BJ (cell line): ENCODE measurements at regions not wholly inside any gene's neighbourhood (a gene's known extent, or its start where the extent isn't known, plus 50 kb on each side); places are given as distances from the start of the nearest gene placed in this dataset.
A peak's percentile ranks its signal among the peaks of the same experiment; 100 is the strongest.

Source experiments
- CTCF ChIA-PET: fragments of 350-600 bp; formaldehyde crosslinking; extraction: SDS; loops from one replicate; lab custom pipeline; 2021; ENCODE audit warnings: antibody characterized with exemption, inconsistent platforms; lab: Yijun Ruan, JAX
- POLR2A ChIA-PET: fragments of 300-600 bp; sonication (Branson Sonifier 250); formaldehyde crosslinking; extraction: SDS; loops from one replicate; lab custom pipeline; 2021; ENCODE audit warnings: antibody characterized with exemption; lab: Charles Lee
- DNase-seq: peaks from one replicate; pipeline ENCODE4 v3.0.0-alpha.2; 2011; ENCODE audit warnings: low read depth
- H3K27me3 ChIP-seq: 2 replicates; pipeline ENCODE4 v1.6.0; 2011; ENCODE audit warnings: low read length; ENCODE audit not compliant: control insufficient read depth, insufficient read depth
- H3K36me3 ChIP-seq: 2 replicates; pipeline ENCODE4 v1.5.1; 2011; ENCODE audit warnings: low read length; ENCODE audit not compliant: control insufficient read depth, insufficient read depth
- H3K4me3 ChIP-seq: 2 replicates; pipeline ENCODE4 v1.5.1; 2011; ENCODE audit warnings: low read depth, mild to moderate bottlenecking, control low read depth, low read length
- CTCF ChIP-seq: IDR thresholded peaks from 2 replicates; pipeline ENCODE4 v1.5.1; 2011; ENCODE audit warnings: low read depth, mild to moderate bottlenecking, control low read depth, inconsistent platforms, low read length, moderate library complexity; ENCODE audit not compliant: insufficient read depth

GRCh38 chr11:119481667-119482400 lies 58.9 kb upstream of the THY1 start:
- CTCF ChIA-PET = interaction anchor here (0.6 to 4.2 kb wide), 11 partner anchors 12 to 829 kb away, joined by 3 to 45 read pairs (median 3); no protein-coding TSS in a partner anchor
- no peak for DNase-seq
- TF ChIP-seq CTCF = no peak
- H3K36me3 ChIP-seq = no peaks in the 10 kb centered on the region
- POLR2A ChIA-PET = no interaction called here
- no peak overlapping the region for H3K4me3 ChIP-seq
- peaks cover 7% of the 10 kb centered on the region for H3K27me3 ChIP-seq

- TF ChIP-seq CTCF = peak; percentile 98
- Histone ChIP-seq H3K4me3 (no peak overlapping the region), H3K27me3 (peaks cover 7% of the 10 kb centered on the region), H3K36me3 (no peaks in the 10 kb centered on the region)
- peak; percentile 44 for DNase-seq
- POLR2A ChIA-PET = no interaction called here
- CTCF ChIA-PET = interaction anchor here (0.7 to 4.2 kb wide), 25 partner anchors 22 to 628 kb away, joined by 3 to 45 read pairs (median 4); partner anchors contain the start of genes NECTIN1 and USP2
These were observed 58.2 kb upstream of the THY1 start for GRCh38 chr11:119481021-119481666.

- H3K36me3 ChIP-seq = no peaks in the 10 kb centered on the region
- TF ChIP-seq CTCF = no peak
- no peak for DNase-seq
- POLR2A ChIA-PET = interaction anchor here (0.6 kb wide), 1 partner anchor 143 kb away, joined by 3 read pairs; no protein-coding TSS in a partner anchor
- peaks cover 7% of the 10 kb centered on the region for H3K27me3 ChIP-seq
- CTCF ChIA-PET = interaction anchor here (0.5 to 4.2 kb wide), 28 partner anchors 22 to 1612 kb away, joined by 3 to 45 read pairs (median 4); partner anchors contain the start of genes NECTIN1 and USP2
- no peak overlapping the region for H3K4me3 ChIP-seq
These were observed 57.5 kb upstream of the THY1 start for GRCh38 chr11:119480380-119481020.

GRCh38 chr11:119479685-119480275 lies 56.8 kb upstream of the THY1 start:
- peak; percentile 80 for TF ChIP-seq CTCF
- no peak overlapping the region for H3K4me3 ChIP-seq
- ChIA-PET POLR2A (interaction anchor here (0.6 kb wide), 1 partner anchor 143 kb away, joined by 3 read pairs; no protein-coding TSS in a partner anchor), CTCF (interaction anchor here (0.5 to 4.2 kb wide), 24 partner anchors 21 to 1613 kb away, joined by 3 to 45 read pairs (median 4); partner anchors contain the start of genes NECTIN1 and USP2)
- H3K36me3 ChIP-seq = no peaks in the 10 kb centered on the region
- DNase-seq = no peak
- H3K27me3 ChIP-seq = peaks cover 7% of the 10 kb centered on the region
